PC-9 (cell line): ENCODE measurements at regions not wholly inside any gene's neighbourhood (a gene's known extent, or its start where the extent isn't known, plus 50 kb on each side); places are given as distances from the start of the nearest gene placed in this dataset.
"Not testable (repeated sequence)": the region's sequence is repeated elsewhere in the genome, so short reads cannot be mapped to it uniquely, and the experiment has no call there.

Experiments used
- CTCF ChIP-seq: fragments of 200-600 bp; sonication (generic); conservative IDR thresholded peaks from 2 replicates; pipeline ENCODE4 v1.6.1; 2017; ENCODE audit warnings: mixed run types, antibody characterized with exemption, mild to moderate bottlenecking, moderate library complexity
- EZH2 ChIP-seq: fragments of 200-600 bp; sonication (generic); IDR thresholded peaks from 2 replicates; pipeline ENCODE4 v1.8.0; 2017; ENCODE audit warnings: antibody characterized with exemption, low read depth

- TF ChIP-seq CTCF, EZH2: not testable (repeated sequence)
Measured at GRCh38 chr2:91775193-91775592, 3083.7 kb downstream of the RPIA start.
